GM18870 (cell line): ENCODE measurements at regions not wholly inside any gene's neighbourhood (a gene's known extent, or its start where the extent isn't known, plus 50 kb on each side); places are given as distances from the start of the nearest gene placed in this dataset.

Experiments
- ATAC-seq: cut with Tn5 transposase; IDR thresholded peaks from one replicate; pipeline ENCODE4 v1.9.1; 2021; ENCODE audit warnings: moderate library complexity; ENCODE audit not compliant: unreplicated experiment

DNA sequence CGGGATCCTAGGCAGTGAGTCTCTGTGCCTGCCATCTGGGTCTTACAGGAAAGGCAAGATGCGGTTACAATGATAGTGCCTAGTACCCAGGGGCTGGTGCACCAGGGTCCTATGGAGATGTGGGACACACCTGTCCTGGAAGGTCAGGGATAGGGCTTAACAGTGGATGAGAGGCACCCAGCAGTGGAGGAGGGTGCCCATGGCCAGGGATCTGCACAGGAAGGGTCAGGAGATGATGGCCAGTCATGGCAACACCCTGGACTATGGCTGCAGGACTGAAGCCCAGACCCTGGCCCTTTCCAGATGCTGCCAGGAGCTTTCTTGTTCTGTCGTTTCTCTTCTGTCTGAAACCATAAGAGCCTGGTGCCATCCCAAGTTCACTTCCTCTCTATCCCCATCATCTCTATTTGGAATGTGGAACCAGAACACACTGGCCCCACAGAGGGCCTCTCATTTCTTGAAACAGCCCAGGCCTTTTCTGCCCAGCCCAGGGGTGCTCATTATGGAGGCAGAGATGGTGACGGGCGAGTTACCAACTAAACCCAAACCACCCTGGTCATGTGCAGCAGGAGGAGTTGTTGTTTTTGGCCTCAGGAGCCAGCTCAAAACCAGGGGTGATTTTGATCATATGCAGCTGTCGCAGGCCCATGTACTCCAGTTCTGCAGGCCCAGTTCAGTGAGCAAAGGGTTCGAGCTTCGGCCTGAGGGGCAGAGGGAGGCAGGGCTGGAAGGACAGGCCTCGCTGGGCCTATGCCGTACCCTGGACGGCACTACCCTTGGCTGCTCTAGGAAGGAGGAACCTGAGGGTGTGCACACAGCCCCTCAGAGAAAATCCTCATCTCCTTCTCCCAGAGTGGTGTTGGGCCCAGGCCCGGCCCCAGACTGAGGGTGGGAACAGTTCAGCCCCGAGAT, 52.6 kb upstream of the GDF10 start:
- no peak for ATAC-seq

DNA sequence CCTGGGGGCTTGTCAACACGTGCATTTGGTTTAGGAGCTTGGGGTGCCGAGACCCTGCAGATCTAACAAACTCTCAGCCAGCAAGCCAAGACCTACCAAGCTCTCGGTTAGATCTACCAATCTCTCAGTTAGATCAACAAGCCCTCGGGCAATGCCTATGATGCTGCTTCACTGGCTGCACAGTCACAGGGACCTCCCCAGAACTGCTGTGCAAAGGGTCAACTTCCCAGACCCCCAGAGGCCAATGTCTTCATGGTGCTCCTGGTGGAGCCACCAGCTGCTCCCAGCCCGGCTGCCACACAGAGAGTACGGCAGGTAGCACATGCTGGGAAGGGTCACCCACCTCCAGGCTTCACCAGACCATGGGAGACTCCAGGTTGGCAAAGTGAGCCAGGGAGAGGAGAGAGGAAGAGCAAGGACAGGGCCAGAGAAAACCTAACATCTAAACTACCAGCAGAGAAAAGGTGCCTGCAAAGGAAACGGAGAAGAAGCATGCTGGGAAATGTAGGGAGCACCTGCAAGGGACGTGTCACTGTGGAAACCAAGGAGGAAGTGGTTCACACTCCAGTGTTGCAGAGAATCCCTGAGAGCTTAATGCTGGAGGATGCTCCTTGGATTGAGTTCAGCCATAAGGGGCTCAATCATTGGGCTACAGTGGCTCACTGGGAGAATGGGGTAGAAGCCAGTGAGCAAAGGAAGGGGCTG, 51.5 kb upstream of the GDF10 start:
- no peak for ATAC-seq

- no peak for ATAC-seq
These were observed 50.1 kb upstream of the GDF10 start for GRCh38 chr10:47249881-47250280.
